Liver (tissue), 8 donors: ENCODE measurements at regions not wholly inside any gene's neighbourhood (a gene's known extent, or its start where the extent isn't known, plus 50 kb on each side); places are given as distances from the start of the nearest gene placed in this dataset.

Experiments used
- DNase-seq: peaks from one replicate; pipeline ENCODE4 v3.0.0-alpha.2; 2017; ENCODE audit warnings: low spot score
- H3K27ac ChIP-seq, 2 donors: one replicate each; pipeline ENCODE4 v1.7.0; 2013; ENCODE audit warnings: inconsistent platforms in 2 of 2, low read length in 2 of 2, control low read depth in 1 of 2, low read depth in 1 of 2, mild to moderate bottlenecking in 1 of 2
- H3K27me3 ChIP-seq, 4 donors: one replicate each; pipeline versions ENCODE4 v1.6.1 to v1.7.0; 2013; ENCODE audit warnings: low read length in 3 of 4, inconsistent platforms in 1 of 4, mild to moderate bottlenecking in 1 of 4, moderate library complexity in 1 of 4; ENCODE audit not compliant: control insufficient read depth in 4 of 4, insufficient read depth in 4 of 4
- H3K36me3 ChIP-seq, 4 donors: one replicate each; pipeline versions ENCODE4 v1.6.1 to v1.7.0; 2013; ENCODE audit warnings: low read length in 3 of 4, mild to moderate bottlenecking in 3 of 4, low read depth in 1 of 4, moderate library complexity in 1 of 4; ENCODE audit not compliant: control insufficient read depth in 4 of 4, insufficient read depth in 3 of 4
- H3K4me1 ChIP-seq, 4 donors: one replicate each; pipeline versions ENCODE4 v1.6.1 to v1.7.0; 2013; ENCODE audit warnings: low read length in 3 of 4, mild to moderate bottlenecking in 3 of 4, moderate library complexity in 1 of 4; ENCODE audit not compliant: control insufficient read depth in 4 of 4, insufficient read depth in 4 of 4
- H3K4me3 ChIP-seq, 3 donors: one replicate each; pipeline versions ENCODE4 v1.6.1 to v1.7.0; 2013; ENCODE audit warnings: low read length in 3 of 3, control low read depth in 1 of 3, low read depth in 1 of 3, mild to moderate bottlenecking in 1 of 3
- H3K9ac ChIP-seq, 2 donors: one replicate each; pipeline ENCODE4 v1.7.0; 2013; ENCODE audit warnings: low read length in 2 of 2, mild to moderate bottlenecking in 2 of 2, moderate library complexity in 2 of 2, control low read depth in 1 of 2, low read depth in 1 of 2
- H3K9me3 ChIP-seq, 4 donors: one replicate each; pipeline versions ENCODE4 v1.6.1 to v1.7.0; 2013; ENCODE audit warnings: low read length in 3 of 4; ENCODE audit not compliant: control insufficient read depth in 4 of 4
- EGR1 ChIP-seq, 2 donors: IDR thresholded peaks; 2 replicates each; pipeline ENCODE4 v1.6.1; 2016 to 2018; ENCODE audit warnings: antibody characterized with exemption in 2 of 2, low read depth in 2 of 2
- FOXA1 ChIP-seq: IDR thresholded peaks from 2 replicates; pipeline ENCODE4 v1.6.1; 2016; ENCODE audit warnings: antibody characterized with exemption
- GABPA ChIP-seq, 2 donors: IDR thresholded peaks in 1 of 2; conservative IDR thresholded peaks in 1 of 2; 2 replicates each; pipeline ENCODE4 v1.6.1; 2016; ENCODE audit warnings: antibody characterized with exemption in 2 of 2, mild to moderate bottlenecking in 1 of 2, moderate library complexity in 1 of 2
- HNF4A ChIP-seq, 2 donors: conservative IDR thresholded peaks; 2 replicates each; pipeline ENCODE4 v1.6.1; 2016; ENCODE audit warnings: antibody characterized with exemption in 2 of 2, mild to moderate bottlenecking in 2 of 2
- JUND ChIP-seq, 2 donors: IDR thresholded peaks; 2 replicates each; pipeline ENCODE4 v1.6.1; 2016; ENCODE audit warnings: antibody characterized with exemption in 2 of 2
- NR2F2 ChIP-seq: IDR thresholded peaks from 2 replicates; pipeline ENCODE4 v1.6.1; 2016; ENCODE audit warnings: antibody characterized with exemption
- RXRA ChIP-seq, 2 donors: IDR thresholded peaks; 2 replicates each; pipeline ENCODE4 v1.6.1; 2017 to 2018; ENCODE audit warnings: antibody characterized with exemption in 2 of 2, mild to moderate bottlenecking in 1 of 2
- SP1 ChIP-seq: IDR thresholded peaks from 2 replicates; pipeline ENCODE4 v1.6.1; 2018; ENCODE audit warnings: antibody characterized with exemption, mild to moderate bottlenecking
- TAF1 ChIP-seq: conservative IDR thresholded peaks from 2 replicates; pipeline ENCODE4 v1.6.1; 2016; ENCODE audit warnings: antibody characterized with exemption, mild to moderate bottlenecking
- YY1 ChIP-seq: IDR thresholded peaks from 2 replicates; pipeline ENCODE4 v1.6.1; 2016; ENCODE audit warnings: antibody characterized with exemption, mild to moderate bottlenecking
- WGBS: extraction: QIAGEN DNeasy Blood & Tissue Kit; methylation state at CpG from one replicate; pipeline ENCODE4 v1.1.7; 2013; 5-methylcytosine and 5-hydroxymethylcytosine counted together
- TF ChIP-seq, protein P1 (sequence below): fragments of 150-350 bp; IDR thresholded peaks from 2 replicates; pipeline ENCODE4 v1.5.1; 2017; ENCODE audit warnings: improper control_type of control experiment, low read depth, low read length; ENCODE audit not compliant: missing input control
- TF ChIP-seq, protein P2 (sequence below): IDR thresholded peaks from 2 replicates; pipeline ENCODE4 v1.6.1; 2016; ENCODE audit warnings: antibody characterized with exemption, mild to moderate bottlenecking
- TF ChIP-seq, protein P3 (sequence below): IDR thresholded peaks from 2 replicates; pipeline ENCODE4 v1.6.1; 2016; ENCODE audit warnings: antibody characterized with exemption
- TF ChIP-seq, protein P4 (sequence below): IDR thresholded peaks from 2 replicates; pipeline ENCODE4 v1.6.1; 2016; ENCODE audit warnings: antibody characterized with exemption
- donor health status: healthy.
- donor health status: healthy.
- donor health status: healthy.
- donor health status: healthy.
- donor health status: healthy.

DNA sequence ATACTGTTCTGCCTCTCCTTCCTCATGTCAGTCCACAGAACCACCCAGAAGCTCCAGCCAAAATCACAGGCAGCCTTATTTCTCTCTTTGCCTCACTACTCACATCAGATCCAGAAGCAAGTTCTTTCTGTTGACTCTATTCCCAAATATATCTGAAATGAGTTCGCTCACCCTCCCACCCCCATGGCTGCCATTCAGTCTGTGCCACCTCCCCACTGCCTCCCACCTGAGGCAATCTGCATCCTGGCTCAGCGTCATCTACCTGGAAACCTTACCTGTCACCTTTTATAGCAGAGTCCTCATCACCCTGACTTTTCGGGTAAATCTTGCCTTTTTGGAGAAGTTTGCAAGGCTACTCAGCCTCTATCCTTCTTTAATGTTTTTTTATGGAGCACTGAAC is 501.8 kb downstream of the BCL11B start:
- TF ChIP-seq, protein P1, sequence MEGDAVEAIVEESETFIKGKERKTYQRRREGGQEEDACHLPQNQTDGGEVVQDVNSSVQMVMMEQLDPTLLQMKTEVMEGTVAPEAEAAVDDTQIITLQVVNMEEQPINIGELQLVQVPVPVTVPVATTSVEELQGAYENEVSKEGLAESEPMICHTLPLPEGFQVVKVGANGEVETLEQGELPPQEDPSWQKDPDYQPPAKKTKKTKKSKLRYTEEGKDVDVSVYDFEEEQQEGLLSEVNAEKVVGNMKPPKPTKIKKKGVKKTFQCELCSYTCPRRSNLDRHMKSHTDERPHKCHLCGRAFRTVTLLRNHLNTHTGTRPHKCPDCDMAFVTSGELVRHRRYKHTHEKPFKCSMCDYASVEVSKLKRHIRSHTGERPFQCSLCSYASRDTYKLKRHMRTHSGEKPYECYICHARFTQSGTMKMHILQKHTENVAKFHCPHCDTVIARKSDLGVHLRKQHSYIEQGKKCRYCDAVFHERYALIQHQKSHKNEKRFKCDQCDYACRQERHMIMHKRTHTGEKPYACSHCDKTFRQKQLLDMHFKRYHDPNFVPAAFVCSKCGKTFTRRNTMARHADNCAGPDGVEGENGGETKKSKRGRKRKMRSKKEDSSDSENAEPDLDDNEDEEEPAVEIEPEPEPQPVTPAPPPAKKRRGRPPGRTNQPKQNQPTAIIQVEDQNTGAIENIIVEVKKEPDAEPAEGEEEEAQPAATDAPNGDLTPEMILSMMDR: no peak
- TF ChIP-seq NR2F2 (no peak), SP1 (no peak), YY1 (no peak), RXRA (IDR thresholded peaks at IDR 0.05) (no peak), EGR1 (IDR thresholded peaks at IDR 0.05; ENCODE audit: low read depth in 2 of 2) (no peak), HNF4A (conservative IDR thresholded peaks at IDR 0.05) (no peak), TAF1 (no peak), FOXA1 (no peak), GABPA (IDR thresholded peaks at IDR 0.05 in 1 of 2, conservative IDR thresholded peaks at IDR 0.05 in 1 of 2) (no peak)
- TF ChIP-seq, protein P2, sequence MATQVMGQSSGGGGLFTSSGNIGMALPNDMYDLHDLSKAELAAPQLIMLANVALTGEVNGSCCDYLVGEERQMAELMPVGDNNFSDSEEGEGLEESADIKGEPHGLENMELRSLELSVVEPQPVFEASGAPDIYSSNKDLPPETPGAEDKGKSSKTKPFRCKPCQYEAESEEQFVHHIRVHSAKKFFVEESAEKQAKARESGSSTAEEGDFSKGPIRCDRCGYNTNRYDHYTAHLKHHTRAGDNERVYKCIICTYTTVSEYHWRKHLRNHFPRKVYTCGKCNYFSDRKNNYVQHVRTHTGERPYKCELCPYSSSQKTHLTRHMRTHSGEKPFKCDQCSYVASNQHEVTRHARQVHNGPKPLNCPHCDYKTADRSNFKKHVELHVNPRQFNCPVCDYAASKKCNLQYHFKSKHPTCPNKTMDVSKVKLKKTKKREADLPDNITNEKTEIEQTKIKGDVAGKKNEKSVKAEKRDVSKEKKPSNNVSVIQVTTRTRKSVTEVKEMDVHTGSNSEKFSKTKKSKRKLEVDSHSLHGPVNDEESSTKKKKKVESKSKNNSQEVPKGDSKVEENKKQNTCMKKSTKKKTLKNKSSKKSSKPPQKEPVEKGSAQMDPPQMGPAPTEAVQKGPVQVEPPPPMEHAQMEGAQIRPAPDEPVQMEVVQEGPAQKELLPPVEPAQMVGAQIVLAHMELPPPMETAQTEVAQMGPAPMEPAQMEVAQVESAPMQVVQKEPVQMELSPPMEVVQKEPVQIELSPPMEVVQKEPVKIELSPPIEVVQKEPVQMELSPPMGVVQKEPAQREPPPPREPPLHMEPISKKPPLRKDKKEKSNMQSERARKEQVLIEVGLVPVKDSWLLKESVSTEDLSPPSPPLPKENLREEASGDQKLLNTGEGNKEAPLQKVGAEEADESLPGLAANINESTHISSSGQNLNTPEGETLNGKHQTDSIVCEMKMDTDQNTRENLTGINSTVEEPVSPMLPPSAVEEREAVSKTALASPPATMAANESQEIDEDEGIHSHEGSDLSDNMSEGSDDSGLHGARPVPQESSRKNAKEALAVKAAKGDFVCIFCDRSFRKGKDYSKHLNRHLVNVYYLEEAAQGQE: no peak
- TF ChIP-seq, protein P3, sequence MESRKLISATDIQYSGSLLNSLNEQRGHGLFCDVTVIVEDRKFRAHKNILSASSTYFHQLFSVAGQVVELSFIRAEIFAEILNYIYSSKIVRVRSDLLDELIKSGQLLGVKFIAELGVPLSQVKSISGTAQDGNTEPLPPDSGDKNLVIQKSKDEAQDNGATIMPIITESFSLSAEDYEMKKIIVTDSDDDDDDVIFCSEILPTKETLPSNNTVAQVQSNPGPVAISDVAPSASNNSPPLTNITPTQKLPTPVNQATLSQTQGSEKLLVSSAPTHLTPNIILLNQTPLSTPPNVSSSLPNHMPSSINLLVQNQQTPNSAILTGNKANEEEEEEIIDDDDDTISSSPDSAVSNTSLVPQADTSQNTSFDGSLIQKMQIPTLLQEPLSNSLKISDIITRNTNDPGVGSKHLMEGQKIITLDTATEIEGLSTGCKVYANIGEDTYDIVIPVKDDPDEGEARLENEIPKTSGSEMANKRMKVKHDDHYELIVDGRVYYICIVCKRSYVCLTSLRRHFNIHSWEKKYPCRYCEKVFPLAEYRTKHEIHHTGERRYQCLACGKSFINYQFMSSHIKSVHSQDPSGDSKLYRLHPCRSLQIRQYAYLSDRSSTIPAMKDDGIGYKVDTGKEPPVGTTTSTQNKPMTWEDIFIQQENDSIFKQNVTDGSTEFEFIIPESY: no peak
- Histone ChIP-seq H3K27ac (no peak overlapping the region), H3K27me3 (no peaks in the 10 kb centered on the region), H3K36me3 (no peaks in the 10 kb centered on the region), H3K9me3 (no peaks in the 10 kb centered on the region), H3K4me3 (no peak overlapping the region), H3K9ac (no peak overlapping the region), H3K4me1 (no peaks in the 10 kb centered on the region)
- 89% methylated on average over 3 of the region's 3 CpGs for WGBS
- no peak for DNase-seq

DNA sequence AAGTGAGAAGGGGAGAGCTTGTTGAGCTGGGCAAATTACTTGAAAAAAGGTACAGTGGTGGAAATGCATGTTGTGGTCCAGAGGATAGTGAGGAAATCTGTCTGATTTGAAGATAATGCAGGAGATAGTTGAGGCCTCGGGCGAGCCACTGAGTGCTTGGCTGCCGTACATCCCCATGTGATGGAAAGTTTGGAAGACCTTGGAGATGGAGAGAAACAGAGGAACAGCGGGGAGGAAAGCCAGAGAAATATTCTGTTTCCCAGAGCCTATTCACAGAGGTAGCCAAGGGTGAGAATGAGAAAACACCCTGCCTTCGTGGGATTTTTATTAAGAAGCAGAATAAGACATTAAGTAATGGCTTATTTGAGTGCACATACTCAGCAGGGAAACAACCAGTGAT is 498.2 kb downstream of the BCL11B start:
- Histone ChIP-seq H3K9me3 (no peaks in the 10 kb centered on the region), H3K27me3 (no peaks in the 10 kb centered on the region), H3K9ac (no peak overlapping the region), H3K27ac (no peak overlapping the region), H3K36me3 (no peaks in the 10 kb centered on the region), H3K4me1 (no peaks in the 10 kb centered on the region), H3K4me3 (no peak overlapping the region)
- DNase-seq: no peak
- TF ChIP-seq, protein P1: no peak
- TF ChIP-seq FOXA1 (no peak), RXRA (IDR thresholded peaks at IDR 0.05) (no peak), YY1 (no peak), NR2F2 (no peak), SP1 (no peak), JUND (IDR thresholded peaks at IDR 0.05) (no peak)
- TF ChIP-seq, protein P2: no peak
- TF ChIP-seq, protein P4, sequence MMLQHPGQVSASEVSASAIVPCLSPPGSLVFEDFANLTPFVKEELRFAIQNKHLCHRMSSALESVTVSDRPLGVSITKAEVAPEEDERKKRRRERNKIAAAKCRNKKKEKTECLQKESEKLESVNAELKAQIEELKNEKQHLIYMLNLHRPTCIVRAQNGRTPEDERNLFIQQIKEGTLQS: no peak
- 86% methylated on average over 5 of the region's 5 CpGs for WGBS
